Calu3 (cell line): ENCODE measurements at regions not wholly inside any gene's neighbourhood (a gene's known extent, or its start where the extent isn't known, plus 50 kb on each side); places are given as distances from the start of the nearest gene placed in this dataset.

Source experiments
- BruUV-seq: library from RNA; stranded (reverse); fragments of 400-500 nt; replicated peaks from 2 replicates; lab custom pipeline; 2021; lab: Mats Ljungman, UMichigan
- CTCF ChIA-PET: fragments of 300-600 bp; sonication (Branson Sonifier 250); formaldehyde crosslinking; loops from one replicate; lab custom pipeline; 2022; ENCODE audit warnings: antibody characterized with exemption; lab: Charles Lee
- DNase-seq: peaks from one replicate; pipeline ENCODE4 v3.0.0; 2022
- H3K27ac Mint-ChIP-seq: one replicate; pipeline ENCODE4 v1.8.0; 2022; ENCODE audit warnings: mixed read lengths; ENCODE audit not compliant: unreplicated experiment
- H3K27me3 Mint-ChIP-seq: one replicate; pipeline ENCODE4 v1.8.0; 2022; ENCODE audit warnings: mixed read lengths; ENCODE audit not compliant: unreplicated experiment
- H3K36me3 Mint-ChIP-seq: one replicate; pipeline ENCODE4 v1.8.0; 2022; ENCODE audit warnings: mild to moderate bottlenecking, moderate library complexity, mixed read lengths; ENCODE audit not compliant: insufficient read depth, unreplicated experiment
- H3K4me1 Mint-ChIP-seq: one replicate; pipeline ENCODE4 v1.8.0; 2022; ENCODE audit warnings: mild to moderate bottlenecking, low read depth, mixed read lengths; ENCODE audit not compliant: unreplicated experiment
- H3K4me3 Mint-ChIP-seq: one replicate; pipeline ENCODE4 v1.8.0; 2022; ENCODE audit warnings: mild to moderate bottlenecking, low read depth, moderate library complexity, mixed read lengths; ENCODE audit not compliant: unreplicated experiment
- H3K9me3 Mint-ChIP-seq: one replicate; pipeline ENCODE4 v1.8.0; 2022; ENCODE audit warnings: low read depth, mixed read lengths; ENCODE audit not compliant: unreplicated experiment
- intact Hi-C: fragments of 100-400 bp; cut with micrococcal nuclease; formaldehyde crosslinking; loops from one replicate; pipeline ENCODE4 v1.10.0; 2022; ENCODE audit not compliant: unreplicated experiment
- TF ChIP-seq, protein P1 (sequence below): fragments of 200-600 bp; IDR thresholded peaks from one replicate; pipeline ENCODE4 v1.8.0; 2022; ENCODE audit warnings: antibody characterized with exemption; ENCODE audit not compliant: unreplicated experiment

DNA sequence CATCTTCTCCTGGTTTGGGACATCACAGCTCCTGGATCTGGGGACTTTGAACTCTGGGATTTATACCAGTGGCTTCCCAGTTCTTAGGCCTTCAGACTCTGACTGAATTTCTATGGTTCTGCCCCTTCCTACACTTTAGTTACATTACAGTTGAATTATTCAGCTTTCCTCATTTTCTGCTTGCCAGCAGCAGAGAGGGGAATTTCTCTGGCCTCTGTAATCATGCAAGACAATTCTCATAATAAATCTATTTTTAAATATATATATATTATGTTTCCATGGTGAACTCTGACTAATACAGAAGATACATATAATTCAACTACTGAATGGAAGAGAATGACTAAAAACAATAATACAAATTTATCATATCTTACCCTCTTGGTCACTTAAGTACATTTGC, 1478.6 kb upstream of the ACVR2A start:
- Mint-ChIP-seq H3K27ac (no peak overlapping the region), H3K36me3 (no peaks in the 10 kb centered on the region), H3K9me3 (no peaks in the 10 kb centered on the region), H3K4me3 (no peak overlapping the region), H3K4me1 (no peaks in the 10 kb centered on the region), H3K27me3 (no peaks in the 10 kb centered on the region)
- intact Hi-C loops, result no loop called here
- DNase-seq, result no peak
- BruUV-seq, result no TSS peak
- CTCF ChIA-PET, result no interaction called here
- TF ChIP-seq, protein P1, sequence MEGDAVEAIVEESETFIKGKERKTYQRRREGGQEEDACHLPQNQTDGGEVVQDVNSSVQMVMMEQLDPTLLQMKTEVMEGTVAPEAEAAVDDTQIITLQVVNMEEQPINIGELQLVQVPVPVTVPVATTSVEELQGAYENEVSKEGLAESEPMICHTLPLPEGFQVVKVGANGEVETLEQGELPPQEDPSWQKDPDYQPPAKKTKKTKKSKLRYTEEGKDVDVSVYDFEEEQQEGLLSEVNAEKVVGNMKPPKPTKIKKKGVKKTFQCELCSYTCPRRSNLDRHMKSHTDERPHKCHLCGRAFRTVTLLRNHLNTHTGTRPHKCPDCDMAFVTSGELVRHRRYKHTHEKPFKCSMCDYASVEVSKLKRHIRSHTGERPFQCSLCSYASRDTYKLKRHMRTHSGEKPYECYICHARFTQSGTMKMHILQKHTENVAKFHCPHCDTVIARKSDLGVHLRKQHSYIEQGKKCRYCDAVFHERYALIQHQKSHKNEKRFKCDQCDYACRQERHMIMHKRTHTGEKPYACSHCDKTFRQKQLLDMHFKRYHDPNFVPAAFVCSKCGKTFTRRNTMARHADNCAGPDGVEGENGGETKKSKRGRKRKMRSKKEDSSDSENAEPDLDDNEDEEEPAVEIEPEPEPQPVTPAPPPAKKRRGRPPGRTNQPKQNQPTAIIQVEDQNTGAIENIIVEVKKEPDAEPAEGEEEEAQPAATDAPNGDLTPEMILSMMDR, result no peak

DNA sequence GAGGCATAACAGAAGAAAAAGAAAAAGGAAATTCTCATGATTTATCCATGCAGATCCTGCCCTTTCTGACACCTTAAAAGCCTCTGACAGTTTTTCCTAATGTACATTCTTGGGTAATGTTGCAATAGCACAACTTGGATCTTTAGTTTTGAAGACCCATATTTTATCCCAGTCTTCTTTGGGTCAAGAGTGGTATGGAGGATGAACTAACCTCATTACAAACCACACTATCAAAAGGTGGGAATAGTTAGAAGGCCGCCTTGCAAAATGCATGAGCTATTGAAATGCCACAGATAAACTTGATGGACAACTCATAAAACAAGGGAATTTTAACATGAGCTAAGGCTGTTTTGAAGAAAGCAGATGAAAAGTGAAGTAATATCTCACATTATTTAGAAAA, 1479.8 kb upstream of the ACVR2A start:
- H3K36me3 Mint-ChIP-seq, result no peaks in the 10 kb centered on the region
- no peak overlapping the region for H3K27ac Mint-ChIP-seq
- TF ChIP-seq, protein P1, result no peak
- DNase-seq, result no peak
- no peaks in the 10 kb centered on the region for H3K27me3 Mint-ChIP-seq
- H3K4me3 Mint-ChIP-seq, result no peak overlapping the region
- intact Hi-C loops, result no loop called here
- CTCF ChIA-PET, result interaction anchor here (0.7 kb wide), 1 partner anchor 9 kb away, joined by 3 read pairs; no protein-coding TSS in a partner anchor
- BruUV-seq, result no TSS peak
- H3K4me1 Mint-ChIP-seq, result no peaks in the 10 kb centered on the region
- H3K9me3 Mint-ChIP-seq, result no peaks in the 10 kb centered on the region

DNA sequence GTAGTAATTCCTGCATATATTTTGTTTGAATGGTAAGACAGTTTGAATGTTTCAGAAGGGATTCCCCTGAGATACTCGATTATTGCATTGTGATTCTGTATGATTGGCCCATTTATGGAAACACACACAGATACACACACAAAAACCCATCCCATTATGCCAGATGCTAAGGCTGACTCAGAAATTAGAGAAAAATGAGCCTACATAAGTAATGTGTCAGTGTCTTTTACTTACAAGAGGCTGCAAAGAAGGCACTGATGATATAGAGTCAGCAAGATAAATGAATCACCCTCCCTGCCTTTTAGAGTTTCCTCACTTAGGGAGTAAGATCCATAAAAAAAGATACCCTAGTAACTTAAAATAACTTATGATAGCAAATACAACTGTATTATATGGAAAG, 1481.1 kb upstream of the ACVR2A start:
- intact Hi-C loops, result no loop called here
- Mint-ChIP-seq H3K9me3 (no peaks in the 10 kb centered on the region), H3K36me3 (no peaks in the 10 kb centered on the region), H3K4me1 (no peaks in the 10 kb centered on the region), H3K27me3 (no peaks in the 10 kb centered on the region), H3K27ac (no peak overlapping the region), H3K4me3 (no peak overlapping the region)
- CTCF ChIA-PET, result no interaction called here
- BruUV-seq, result no TSS peak
- no peak for DNase-seq
- TF ChIP-seq, protein P1, result no peak

DNA sequence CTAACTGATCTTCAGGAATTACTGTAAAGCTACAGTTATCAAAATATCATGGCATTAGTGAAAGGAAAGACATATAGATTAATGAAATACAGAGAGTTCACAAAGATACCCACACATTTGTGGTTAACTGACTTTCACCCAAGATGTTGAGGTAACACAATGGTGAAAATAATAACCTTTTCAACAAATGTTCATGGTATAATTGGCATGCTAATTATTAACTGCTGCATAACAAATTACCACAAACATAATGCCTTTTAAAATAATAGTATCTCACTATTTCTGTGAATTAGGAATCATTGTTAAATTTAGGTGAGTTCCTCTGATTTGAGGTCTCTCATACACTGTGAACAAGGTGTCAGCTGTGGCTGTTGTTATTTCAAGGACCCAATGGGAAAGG, 1493.1 kb upstream of the ACVR2A start:
- DNase-seq, result no peak
- Mint-ChIP-seq H3K4me1 (no peaks in the 10 kb centered on the region), H3K27me3 (no peaks in the 10 kb centered on the region), H3K9me3 (peaks cover 2% of the 10 kb centered on the region), H3K27ac (no peak overlapping the region), H3K36me3 (no peaks in the 10 kb centered on the region), H3K4me3 (no peak overlapping the region)
- CTCF ChIA-PET, result no interaction called here
- TF ChIP-seq, protein P1, result no peak
- BruUV-seq, result no TSS peak
- intact Hi-C loops, result no loop called here
